GM20000 (cell line): ENCODE measurements at regions not wholly inside any gene's neighbourhood (a gene's known extent, or its start where the extent isn't known, plus 50 kb on each side); places are given as distances from the start of the nearest gene placed in this dataset.

Source experiments
- DNase-seq: peaks from one replicate; pipeline ENCODE4 v3.0.0; 2012; ENCODE audit warnings: low spot score
- CTCF ChIP-seq: IDR thresholded peaks from 2 replicates; pipeline ENCODE4 v1.5.1; 2012; ENCODE audit warnings: mild to moderate bottlenecking, control low read depth; ENCODE audit errors: extremely low read depth, missing control alignments

DNA sequence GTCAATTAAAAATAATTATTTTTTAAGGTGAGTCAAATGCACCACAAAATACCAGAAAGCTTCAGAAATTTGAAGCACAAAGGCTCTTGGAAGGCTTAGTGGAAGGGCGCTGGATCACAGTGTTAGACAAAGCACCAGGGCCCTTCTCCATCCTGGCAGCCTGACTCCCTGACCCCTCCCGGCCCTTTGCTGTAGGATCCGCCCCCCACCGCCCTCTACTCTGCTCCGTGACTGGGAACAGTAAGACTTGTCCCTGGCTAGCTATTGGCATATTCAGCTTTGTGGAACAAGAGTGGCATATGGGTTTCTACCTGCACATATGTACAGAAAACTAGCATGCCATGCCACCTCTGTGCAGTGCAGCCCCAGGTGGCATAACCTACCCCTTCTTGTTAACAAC, 222.1 kb downstream of the SYK start:
- TF ChIP-seq CTCF, result no peak
- no peak for DNase-seq

DNA sequence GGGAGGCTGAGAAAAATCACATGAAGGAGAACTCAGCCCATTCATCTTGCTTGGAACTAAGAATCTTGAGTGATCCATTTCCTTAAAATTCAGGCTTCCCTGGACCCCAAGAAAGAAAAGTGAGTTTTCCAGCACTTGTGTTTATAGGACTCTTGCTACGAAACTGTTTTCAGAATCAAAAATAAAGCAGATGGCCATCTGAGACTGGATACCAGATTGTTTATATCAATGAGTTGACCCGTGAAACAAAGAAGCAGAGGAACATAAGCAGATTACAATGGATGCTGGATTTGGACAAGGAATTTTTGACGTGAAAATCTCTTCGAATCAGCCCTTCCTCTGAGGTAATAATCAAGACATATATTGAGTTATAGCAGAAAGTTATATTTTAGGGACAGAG, 223.2 kb downstream of the SYK start:
- DNase-seq, result no peak
- TF ChIP-seq CTCF, result no peak

GRCh38 chr9:91025856-91026255, 224.2 kb downstream of the SYK start:
- TF ChIP-seq CTCF, result no peak
- no peak for DNase-seq

- TF ChIP-seq CTCF, result no peak
- DNase-seq, result no peak
Measured at GRCh38 chr9:91026266-91026665, 224.6 kb downstream of the SYK start.

- TF ChIP-seq CTCF, result no peak
- DNase-seq, result no peak
Measured at GRCh38 chr9:91027005-91027404, 225.4 kb downstream of the SYK start.

- no peak for DNase-seq
- TF ChIP-seq CTCF, result no peak
Measured at GRCh38 chr9:91028166-91028827, 226.7 kb downstream of the SYK start.

DNA sequence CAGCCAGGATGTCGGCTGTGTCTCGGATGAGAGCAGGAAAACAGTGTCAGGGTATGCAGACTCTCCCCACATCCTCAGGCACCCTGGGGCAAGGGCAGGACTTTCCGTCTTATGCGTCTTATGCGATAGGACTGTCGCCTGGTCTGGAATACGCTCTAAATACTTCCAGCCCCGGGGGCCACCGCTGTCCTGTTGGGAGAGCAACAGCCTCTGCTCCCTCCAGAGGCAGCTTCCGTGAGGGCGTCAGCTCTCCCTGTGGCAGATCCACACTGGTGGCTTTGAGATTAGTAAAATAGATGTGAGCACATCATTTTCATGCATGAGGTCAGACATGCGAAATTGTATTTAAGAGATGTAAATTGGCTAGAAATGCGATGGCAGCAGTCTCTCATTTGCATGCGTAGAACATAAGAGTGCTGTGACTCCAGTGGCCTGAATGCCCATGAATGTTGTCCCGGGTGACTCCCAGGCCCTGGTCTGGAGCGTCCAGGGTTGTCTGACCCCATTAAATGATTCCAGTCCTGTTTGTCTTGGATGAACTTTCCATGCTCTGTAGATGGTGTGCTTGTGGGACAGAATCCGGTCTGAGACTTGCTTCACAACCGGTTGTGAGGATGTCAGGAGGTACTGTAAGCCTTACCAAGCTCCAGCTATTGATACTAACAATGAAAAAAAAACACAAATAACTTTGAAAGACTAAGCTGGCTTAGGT, 228.2 kb downstream of the SYK start:
- no peak for TF ChIP-seq CTCF
- DNase-seq, result no peak
